PC-9 (cell line): ENCODE measurements at regions not wholly inside any gene's neighbourhood (a gene's known extent, or its start where the extent isn't known, plus 50 kb on each side); places are given as distances from the start of the nearest gene placed in this dataset.

Experiments used
- CTCF ChIP-seq: fragments of 200-600 bp; sonication (generic); conservative IDR thresholded peaks from 2 replicates; pipeline ENCODE4 v1.6.1; 2017; ENCODE audit warnings: mixed run types, antibody characterized with exemption, mild to moderate bottlenecking, moderate library complexity
- EZH2 ChIP-seq: fragments of 200-600 bp; sonication (generic); IDR thresholded peaks from 2 replicates; pipeline ENCODE4 v1.8.0; 2017; ENCODE audit warnings: antibody characterized with exemption, low read depth

GRCh38 chr4:81664079-81664478 lies 192.4 kb upstream of the RASGEF1B start:
- no peak for TF ChIP-seq CTCF
- TF ChIP-seq EZH2, result no peak
